Omental fat pad (tissue), 3 donors: ENCODE measurements at regions not wholly inside any gene's neighbourhood (a gene's known extent, or its start where the extent isn't known, plus 50 kb on each side); places are given as distances from the start of the nearest gene placed in this dataset.

ENCODE experiments used
- ATAC-seq: fragments of 150-250 bp; one replicate; pipeline ENCODE4 v1.9.1; 2016; ENCODE audit warnings: mild to moderate bottlenecking, moderate library complexity; ENCODE audit not compliant: low FRiP score
- DNase-seq: peaks from one replicate; pipeline ENCODE4 v3.0.0-alpha.2; 2019; ENCODE audit warnings: low spot score
- CTCF ChIP-seq, 3 donors: fragments of 450-650 bp; IDR thresholded peaks; one replicate each; pipeline ENCODE4 v1.5.1; 2016 to 2017; ENCODE audit warnings: antibody characterized with exemption in 3 of 3, mild to moderate bottlenecking in 3 of 3, moderate library complexity in 2 of 3

DNA sequence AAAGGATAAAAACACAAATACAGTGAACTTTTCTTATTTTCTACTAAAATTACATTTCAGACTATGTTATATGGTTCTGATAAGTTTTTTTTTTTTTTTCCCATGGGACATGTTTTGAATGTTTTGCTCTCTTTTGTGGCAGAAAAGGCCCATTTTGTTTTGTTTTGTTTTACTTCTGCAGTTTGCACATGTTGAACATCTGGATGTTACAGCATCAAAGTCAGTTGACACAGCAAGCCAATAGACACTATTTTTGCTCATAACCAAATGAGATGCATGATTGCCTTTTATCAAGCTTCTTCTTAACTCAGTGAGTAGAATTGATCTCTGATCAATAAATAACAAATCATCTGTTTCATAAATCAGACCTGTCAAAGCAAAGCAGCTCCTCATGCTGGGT lies 904.2 kb downstream of the ADGRL2 start:
- ATAC-seq (no peak), DNase-seq (no peak)
- no peak for TF ChIP-seq CTCF (IDR thresholded peaks at IDR 0.05)

- TF ChIP-seq CTCF (IDR thresholded peaks at IDR 0.05): no peak
- DNase-seq: no peak
- ATAC-seq: no peak
Measured at GRCh38 chr1:82704393-82704792, 903.7 kb downstream of the ADGRL2 start.

DNA sequence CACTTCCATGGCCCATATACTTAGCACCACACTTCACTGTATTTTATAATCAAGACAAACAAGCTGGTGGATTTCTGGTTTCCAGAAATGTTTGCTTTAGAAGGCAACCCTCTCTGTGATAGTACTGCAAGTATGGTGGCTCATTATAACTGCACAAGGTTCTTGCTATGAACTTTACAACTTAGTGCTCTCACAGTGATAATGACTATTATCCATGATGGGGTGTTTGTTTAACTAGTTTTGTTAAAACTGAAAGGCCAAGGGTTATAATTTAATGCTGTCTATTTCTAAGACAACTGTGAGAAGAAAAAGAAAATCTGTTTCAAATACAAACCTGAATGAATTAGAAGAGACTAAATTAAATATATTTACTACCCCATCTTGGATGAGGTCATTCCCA lies 903.2 kb downstream of the ADGRL2 start:
- no peak for ATAC-seq

DNA sequence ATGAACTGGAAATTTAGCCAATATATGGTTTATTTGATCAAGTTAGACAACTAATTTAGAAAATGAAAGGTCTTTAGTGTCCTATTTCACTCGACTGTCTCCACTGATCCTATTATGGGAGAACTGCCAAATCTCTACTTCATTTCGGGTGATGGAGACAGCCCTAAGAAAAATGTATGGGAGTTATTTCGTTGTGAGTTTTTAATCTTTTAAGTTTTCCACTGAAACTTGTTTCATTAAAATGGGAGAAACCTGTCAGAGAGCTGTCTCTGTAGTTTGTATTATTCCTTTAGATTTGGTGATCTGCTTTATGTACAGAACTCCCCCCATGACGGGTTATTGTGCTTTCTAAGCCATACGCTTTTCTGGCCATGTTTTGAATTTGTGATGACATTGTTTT lies 899.7 kb downstream of the ADGRL2 start:
- ATAC-seq: no peak
- no peak for DNase-seq
- TF ChIP-seq CTCF (IDR thresholded peaks at IDR 0.05): no peak

More for the DNA sequence above, 903.2 kb downstream of the ADGRL2 start:
- DNase-seq: no peak
- TF ChIP-seq CTCF (IDR thresholded peaks at IDR 0.05): no peak

GRCh38 chr1:82697965-82698364 lies 897.2 kb downstream of the ADGRL2 start:
- ATAC-seq: no peak
- no peak for TF ChIP-seq CTCF (IDR thresholded peaks at IDR 0.05)
- no peak for DNase-seq

DNA sequence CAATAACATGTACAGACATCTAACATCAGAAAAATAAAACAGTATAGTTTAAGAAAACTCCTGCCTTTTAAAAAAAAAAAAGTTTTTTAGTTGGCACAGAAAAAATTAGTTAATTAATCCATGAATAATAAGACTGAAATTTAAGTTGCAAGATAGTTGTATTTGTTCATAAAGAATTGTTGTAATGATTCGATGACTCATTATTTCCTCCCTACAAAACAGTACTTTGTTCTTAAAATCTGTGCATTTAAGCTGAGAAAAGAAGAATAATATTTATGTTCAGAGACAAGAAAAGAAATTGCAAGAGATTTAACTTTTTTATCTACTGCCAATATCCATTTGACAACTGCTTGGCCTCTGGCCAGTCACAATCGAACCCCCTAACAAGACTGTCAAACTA lies 894.7 kb downstream of the ADGRL2 start:
- DNase-seq: no peak
- no peak for TF ChIP-seq CTCF (IDR thresholded peaks at IDR 0.05)

DNA sequence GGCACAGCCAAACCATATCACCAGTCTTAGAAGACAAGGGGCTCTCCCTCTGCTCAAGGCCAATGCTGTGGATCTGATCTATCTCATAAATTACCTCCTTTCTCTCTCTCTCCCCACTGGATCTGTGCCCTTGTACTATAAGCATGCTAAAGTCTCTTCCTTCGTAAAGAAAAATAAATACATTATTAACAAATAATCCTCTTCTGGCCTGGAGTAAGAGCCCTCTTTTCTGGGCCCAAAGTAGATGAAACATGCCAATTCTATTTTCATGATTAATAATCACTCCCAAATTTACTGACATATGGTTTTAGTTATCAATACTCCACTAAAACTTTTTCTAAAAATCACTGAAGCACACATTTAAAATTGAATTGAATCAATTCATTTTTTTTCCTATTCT lies 889.7 kb downstream of the ADGRL2 start:
- ATAC-seq: no peak
- TF ChIP-seq CTCF (IDR thresholded peaks at IDR 0.05): no peak
- no peak for DNase-seq

More for the DNA sequence above, 894.7 kb downstream of the ADGRL2 start:
- ATAC-seq: no peak
